Keratinocyte (primary cell): ENCODE measurements at regions not wholly inside any gene's neighbourhood (a gene's known extent, or its start where the extent isn't known, plus 50 kb on each side); places are given as distances from the start of the nearest gene placed in this dataset.

Experiments
- DNase-seq: peaks from one replicate; pipeline ENCODE4 v3.0.0-alpha.2; 2011; ENCODE audit warnings: low read depth, missing footprints, low spot score
- FAIRE-seq: peaks from 2 replicates; lab custom pipeline; 2011; peaks lifted over from hg19 to GRCh38; lab: Jason Lieb, UNC
- H2AFZ ChIP-seq: 2 replicates; pipeline ENCODE4 v1.6.0; 2012; ENCODE audit warnings: low read length, control low read depth, inconsistent platforms; ENCODE audit not compliant: control insufficient read depth
- H3K27ac ChIP-seq: 2 replicates; pipeline ENCODE4 v1.5.1; 2011; ENCODE audit warnings: low read length; ENCODE audit not compliant: control insufficient read depth, insufficient read depth
- H3K27me3 ChIP-seq: 3 replicates; pipeline ENCODE4 v1.6.0; 2011; ENCODE audit warnings: low read length; ENCODE audit not compliant: control insufficient read depth, insufficient read depth; ENCODE audit errors: extremely low read depth
- H3K36me3 ChIP-seq, 2 experiments: 2 replicates in 1 of 2; 3 replicates in 1 of 2; pipeline ENCODE4 v1.5.1; 2011; ENCODE audit warnings: low read length in 2 of 2, mild to moderate bottlenecking in 1 of 2; ENCODE audit not compliant: control insufficient read depth in 2 of 2, insufficient read depth in 2 of 2; ENCODE audit errors: extremely low read depth in 1 of 2
- H3K4me1 ChIP-seq: 3 replicates; pipeline ENCODE4 v1.5.1; 2011; ENCODE audit warnings: low read length; ENCODE audit not compliant: control insufficient read depth, insufficient read depth; ENCODE audit errors: extremely low read depth
- H3K4me2 ChIP-seq: 3 replicates; pipeline ENCODE4 v1.6.0; 2011; ENCODE audit warnings: low read depth, low read length; ENCODE audit not compliant: control insufficient read depth, insufficient read depth; ENCODE audit errors: extremely low read depth
- H3K4me3 ChIP-seq, 3 experiments: fragments of 200-600 bp in 1 of 3; sonication (generic) in 1 of 3; 2 replicates in 2 of 3; 3 replicates in 1 of 3; pipeline ENCODE4 v1.5.1; 2011 to 2016; ENCODE audit warnings: low read length in 3 of 3, mild to moderate bottlenecking in 3 of 3, control low read depth in 2 of 3, inconsistent platforms in 1 of 3, low read depth in 1 of 3, mixed read lengths in 1 of 3, mixed run types in 1 of 3, moderate library complexity in 1 of 3; ENCODE audit not compliant: control insufficient read depth in 2 of 3, insufficient read depth in 2 of 3; ENCODE audit errors: extremely low read depth in 1 of 3
- H3K79me2 ChIP-seq: 2 replicates; pipeline ENCODE4 v1.6.0; 2012; ENCODE audit warnings: low read length; ENCODE audit not compliant: control insufficient read depth, insufficient read depth
- H3K9ac ChIP-seq: 3 replicates; pipeline ENCODE4 v1.6.0; 2011; ENCODE audit warnings: low read length; ENCODE audit not compliant: control insufficient read depth, insufficient read depth; ENCODE audit errors: extremely low read depth
- H3K9me1 ChIP-seq: 3 replicates; pipeline ENCODE4 v1.6.0; 2011; ENCODE audit warnings: low read length; ENCODE audit not compliant: control insufficient read depth, insufficient read depth; ENCODE audit errors: extremely low read depth
- H3K9me3 ChIP-seq: 2 replicates; pipeline ENCODE4 v1.5.1; 2012; ENCODE audit warnings: low read depth, low read length; ENCODE audit not compliant: control insufficient read depth
- H4K20me1 ChIP-seq: 3 replicates; pipeline ENCODE4 v1.6.0; 2011; ENCODE audit warnings: low read length; ENCODE audit not compliant: control insufficient read depth, insufficient read depth; ENCODE audit errors: extremely low read depth
- CTCF ChIP-seq, 3 experiments: IDR thresholded peaks in 1 of 3; conservative IDR thresholded peaks in 1 of 3; optimal IDR thresholded peaks in 1 of 3; 2 replicates in 2 of 3; 3 replicates in 1 of 3; pipeline versions ENCODE3 to v1.5.1; 2011; ENCODE audit warnings: low read length in 3 of 3, mild to moderate bottlenecking in 3 of 3, moderate library complexity in 2 of 3, control low read depth in 1 of 3, inconsistent platforms in 1 of 3; ENCODE audit not compliant: insufficient read depth in 2 of 3; ENCODE audit errors: extremely low read depth in 1 of 3
- EZH2 ChIP-seq: IDR thresholded peaks from one replicate; pipeline ENCODE4 v1.6.1; 2012; ENCODE audit warnings: inconsistent platforms, mild to moderate bottlenecking, low read length, moderate library complexity
- dilution Hi-C: fragments of 300-500 bp; cut with MboI; formaldehyde crosslinking; loops from one replicate; pipeline ENCODE4 v1.7.0; 2020; ENCODE audit warnings: low sequenced_read_pairs; ENCODE audit not compliant: extremely low pct_ligation_motif_present

- H3K36me3 ChIP-seq: no peaks in the 10 kb centered on the region
- no peak overlapping the region for H3K4me3 ChIP-seq
- no peaks in the 10 kb centered on the region for H4K20me1 ChIP-seq
- H3K79me2 ChIP-seq: no peaks in the 10 kb centered on the region
- H3K27me3 ChIP-seq: no peaks in the 10 kb centered on the region
- H3K9me1 ChIP-seq: no peaks in the 10 kb centered on the region
- H2AFZ ChIP-seq: no peak overlapping the region
- H3K4me2 ChIP-seq: no peak overlapping the region
- DNase-seq (no peak), FAIRE-seq (no peak)
- no peak overlapping the region for H3K9ac ChIP-seq
- H3K9me3 ChIP-seq: no peaks in the 10 kb centered on the region
- H3K27ac ChIP-seq: no peak overlapping the region
- TF ChIP-seq EZH2: no peak
- TF ChIP-seq CTCF (optimal IDR thresholded peaks at IDR 0.05 in 1 of 3, IDR thresholded peaks at IDR 0.05 in 1 of 3, conservative IDR thresholded peaks at IDR 0.05 in 1 of 3; ENCODE audit: extremely low read depth in 1 of 3, insufficient read depth in 2 of 3, low read length in 3 of 3): no peak
- dilution Hi-C loops: no loop called here
- peaks cover 11% of the 10 kb centered on the region for H3K4me1 ChIP-seq
Measured at GRCh38 chr12:85564786-85565185, 271.4 kb downstream of the RASSF9 start.

- Histone ChIP-seq H3K4me2 (no peak overlapping the region), H3K4me3 (no peak overlapping the region), H3K9me1 (no peaks in the 10 kb centered on the region), H3K27ac (no peak overlapping the region), H3K9ac (no peak overlapping the region), H4K20me1 (no peaks in the 10 kb centered on the region), H3K4me1 (peaks cover 12% of the 10 kb centered on the region), H3K9me3 (no peaks in the 10 kb centered on the region), H3K36me3 (no peaks in the 10 kb centered on the region), H3K27me3 (no peaks in the 10 kb centered on the region), H3K79me2 (no peaks in the 10 kb centered on the region), H2AFZ (no peak overlapping the region)
- DNase-seq: no peak
- dilution Hi-C loops: no loop called here
- FAIRE-seq: no peak
- no peak for TF ChIP-seq EZH2
- no peak for TF ChIP-seq CTCF (optimal IDR thresholded peaks at IDR 0.05 in 1 of 3, IDR thresholded peaks at IDR 0.05 in 1 of 3, conservative IDR thresholded peaks at IDR 0.05 in 1 of 3; ENCODE audit: extremely low read depth in 1 of 3, insufficient read depth in 2 of 3, low read length in 3 of 3)
Measured at GRCh38 chr12:85568395-85569103, 267.7 kb downstream of the RASSF9 start.
